BE2C (cell line): ENCODE measurements at regions not wholly inside any gene's neighbourhood (a gene's known extent, or its start where the extent isn't known, plus 50 kb on each side); places are given as distances from the start of the nearest gene placed in this dataset.

Source experiments
- DNase-seq: peaks from one replicate; pipeline ENCODE4 v3.0.0-alpha.2; 2020
- H3K27me3 ChIP-seq: fragments of 250-450 bp; sonication (Bioruptor Pico); 2 replicates; pipeline ENCODE4 v1.5.1; 2020; ENCODE audit warnings: mild to moderate bottlenecking
- H3K36me3 ChIP-seq: fragments of 250-450 bp; sonication (Bioruptor Pico); 2 replicates; pipeline ENCODE4 v1.5.1; 2020; ENCODE audit warnings: mild to moderate bottlenecking
- H3K4me1 ChIP-seq: fragments of 250-450 bp; sonication (Bioruptor Pico); 2 replicates; pipeline ENCODE4 v1.5.1; 2020
- H3K4me3 ChIP-seq: 2 replicates; pipeline ENCODE4 v1.5.1; 2011; ENCODE audit warnings: low read depth, low read length
- H3K9me3 ChIP-seq: fragments of 250-450 bp; sonication (Bioruptor Pico); 2 replicates; pipeline ENCODE4 v1.5.1; 2020
- CTCF ChIP-seq: IDR thresholded peaks from 2 replicates; pipeline ENCODE4 v1.5.1; 2012; ENCODE audit warnings: mild to moderate bottlenecking, low read depth, low read length

DNA sequence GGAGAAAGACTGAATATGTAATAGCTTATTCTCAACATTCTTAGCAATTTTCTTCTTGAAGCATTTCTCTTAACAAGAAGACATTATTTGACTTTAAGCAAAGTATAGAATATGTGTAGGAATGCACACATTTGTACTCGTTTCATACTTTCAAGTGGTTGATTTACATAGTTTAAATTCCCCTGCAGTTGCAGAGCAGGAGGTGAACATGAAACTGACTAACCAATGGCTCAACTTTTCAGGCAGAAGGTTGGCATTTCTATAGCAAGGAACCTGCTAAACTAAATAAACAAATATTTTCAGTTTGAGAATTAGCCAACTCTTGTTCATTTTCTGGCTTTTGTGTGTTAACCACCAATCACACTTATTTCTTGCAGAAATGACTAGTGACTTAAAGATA lies 145.4 kb upstream of the MYO16 start:
- no peak for TF ChIP-seq CTCF
- DNase-seq = no peak
- no peaks in the 10 kb centered on the region for H3K4me1 ChIP-seq
- H3K4me3 ChIP-seq = no peak overlapping the region
- H3K9me3 ChIP-seq = no peaks in the 10 kb centered on the region
- H3K36me3 ChIP-seq = no peaks in the 10 kb centered on the region
- H3K27me3 ChIP-seq = peaks cover 6% of the 10 kb centered on the region; the same call in 1 of the 2 replicates

DNA sequence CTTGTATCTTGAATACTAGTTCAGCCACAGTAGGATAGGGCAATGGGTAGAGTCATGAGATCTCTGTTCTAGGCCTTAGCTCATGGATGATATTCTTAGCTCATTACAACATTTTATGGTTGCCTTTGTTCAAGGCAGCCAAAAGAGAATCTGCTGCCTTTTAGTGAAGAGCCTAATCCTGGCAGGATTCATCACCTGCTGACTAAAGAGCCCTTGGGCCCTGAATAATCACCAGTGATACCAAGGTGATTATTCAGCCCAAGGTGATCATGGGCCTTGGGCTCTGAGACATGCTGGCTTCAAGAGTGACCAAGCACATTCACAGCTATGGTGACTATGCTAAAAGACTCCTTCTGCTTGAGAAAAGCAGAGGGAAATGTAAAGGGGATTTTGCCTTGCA lies 143.3 kb upstream of the MYO16 start:
- Histone ChIP-seq H3K36me3 (no peaks in the 10 kb centered on the region), H3K9me3 (no peaks in the 10 kb centered on the region), H3K4me3 (no peak overlapping the region), H3K4me1 (no peaks in the 10 kb centered on the region), H3K27me3 (0 out of 2 replicates have a peak, but pooled peaks cover 3% of the 10 kb centered on the region)
- no peak for DNase-seq
- TF ChIP-seq CTCF = no peak

GRCh38 chr13:108494991-108495645 lies 134.3 kb upstream of the MYO16 start:
- no peaks in the 10 kb centered on the region for H3K9me3 ChIP-seq
- no peaks in the 10 kb centered on the region for H3K4me1 ChIP-seq
- H3K27me3 ChIP-seq = peaks cover 56% of the 10 kb centered on the region
- no peak overlapping the region for H3K4me3 ChIP-seq
- DNase-seq = no peak
- no peak for TF ChIP-seq CTCF
- H3K36me3 ChIP-seq = no peaks in the 10 kb centered on the region

DNA sequence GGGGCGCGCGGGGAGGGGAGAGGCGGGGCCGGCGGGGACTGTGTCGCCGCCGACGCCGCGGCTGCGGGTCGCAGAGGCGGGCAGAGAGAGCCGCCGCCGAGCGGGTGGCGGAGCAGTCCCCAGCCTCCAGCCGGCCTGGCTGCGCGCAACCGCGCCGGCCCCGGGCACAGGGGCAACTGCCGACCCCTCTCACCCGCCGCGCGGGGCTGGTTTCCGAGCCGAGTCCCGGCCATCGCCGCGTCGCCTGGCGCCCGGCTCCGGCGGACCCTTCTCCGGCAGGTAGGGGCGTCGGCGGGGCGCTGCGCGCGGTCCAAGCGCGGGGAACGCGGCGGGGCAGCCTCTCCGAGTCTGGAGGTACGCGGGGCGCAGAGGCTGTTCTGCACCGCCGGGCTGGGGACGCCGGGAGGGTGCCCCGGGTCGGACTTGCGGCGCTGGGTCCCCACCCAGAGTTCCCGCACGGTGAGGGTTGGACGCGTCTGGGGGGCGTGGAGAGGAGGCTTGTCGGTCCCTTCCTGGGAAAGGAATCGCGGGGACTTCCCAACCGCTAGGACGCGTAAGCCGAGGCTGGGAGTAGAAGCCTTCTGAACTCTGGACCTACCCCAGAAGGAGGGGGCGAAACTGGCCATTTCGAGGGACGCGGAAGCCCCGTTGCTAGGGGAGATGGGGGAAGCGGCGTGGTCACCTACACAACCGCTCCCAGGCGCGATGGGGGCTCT lies 133.6 kb upstream of the MYO16 start:
- Histone ChIP-seq H3K9me3 (no peaks in the 10 kb centered on the region), H3K36me3 (no peaks in the 10 kb centered on the region), H3K4me1 (no peaks in the 10 kb centered on the region), H3K4me3 (no peak overlapping the region), H3K27me3 (peaks cover 60% of the 10 kb centered on the region)
- no peak for TF ChIP-seq CTCF
- no peak for DNase-seq

- peaks cover 66% of the 10 kb centered on the region for H3K27me3 ChIP-seq
Observed at GRCh38 chr13:108496362-108497210, 132.8 kb upstream of the MYO16 start.

More at GRCh38 chr13:108496362-108497210, 132.8 kb upstream of the MYO16 start:
- H3K36me3 ChIP-seq = no peaks in the 10 kb centered on the region
- no peaks in the 10 kb centered on the region for H3K4me1 ChIP-seq
- no peak overlapping the region for H3K4me3 ChIP-seq
- no peaks in the 10 kb centered on the region for H3K9me3 ChIP-seq
- DNase-seq = no peak
- TF ChIP-seq CTCF = no peak
